ENCODE measurements at regions not wholly inside any gene's neighbourhood (a gene's known extent, or its start where the extent isn't known, plus 50 kb on each side); places are given as distances from the start of the nearest gene placed in this dataset.

DNA sequence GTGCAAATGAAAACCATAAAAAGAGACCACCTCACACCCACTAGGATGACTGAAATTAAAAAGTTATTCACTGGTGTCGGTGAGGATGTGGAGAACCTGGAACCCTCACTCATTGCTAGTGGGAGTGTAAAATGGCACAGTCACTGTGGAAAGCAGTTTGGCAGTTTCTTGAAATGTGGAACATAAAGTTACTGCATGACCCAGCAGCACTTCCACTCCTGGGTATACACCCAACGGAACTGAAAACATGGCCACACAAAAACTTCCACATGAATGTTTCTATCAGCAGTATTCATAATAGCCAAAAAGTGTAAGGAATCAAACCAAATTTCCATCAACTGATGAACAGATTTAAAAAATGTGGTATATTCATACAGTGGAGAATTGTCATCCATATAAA is 65.1 kb upstream of the SLC66A3 start:
- Histone ChIP-seq H3K27ac (ENCODE audit: low read depth in 1 of 2, low read length in 2 of 2) (no peak overlapping the region), H3K4me3 (replicated peaks in 1 of 3; ENCODE audit: low read depth in 2 of 3, low read length in 3 of 3) (no peak overlapping the region), H3K27me3 (ENCODE audit: control insufficient read depth in 2 of 2, insufficient read depth in 2 of 2, low read length in 2 of 2) (no peaks in the 10 kb centered on the region), H3K4me1 (ENCODE audit: control insufficient read depth in 1 of 2, insufficient read depth in 2 of 2, low read length in 2 of 2) (no peaks in the 10 kb centered on the region), H3K9me3 (replicated peaks in 1 of 2; ENCODE audit: control insufficient read depth in 1 of 2, insufficient read depth in 1 of 2, low read length in 2 of 2) (no peaks in the 10 kb centered on the region), H3K4me2 (replicated peaks; ENCODE audit: extremely low read depth, low read length, poor library complexity, severe bottlenecking) (no peak overlapping the region), H3K36me3 (replicated peaks in 1 of 2; ENCODE audit: control insufficient read depth in 1 of 2, insufficient read depth in 2 of 2, low read length in 2 of 2) (no peaks in the 10 kb centered on the region), H2AFZ (ENCODE audit: insufficient read depth, low read depth, low read length, poor library complexity, severe bottlenecking) (no peak overlapping the region), H4K20me1 (ENCODE audit: insufficient read depth, low read length) (no peaks in the 10 kb centered on the region), H3K9ac (ENCODE audit: insufficient read depth, low read length, poor library complexity, severe bottlenecking) (no peak overlapping the region), H3K79me2 (ENCODE audit: insufficient read depth, low read length) (no peaks in the 10 kb centered on the region)
- no peak for DNase-seq
- H3K27ac Mint-ChIP-seq: no peak overlapping the region
- intact Hi-C loops (cut with micrococcal nuclease): no loop called here
- H3K36me3 Mint-ChIP-seq: no peaks in the 10 kb centered on the region
- H3K4me1 Mint-ChIP-seq: no peaks in the 10 kb centered on the region
- TF ChIP-seq, protein P1, sequence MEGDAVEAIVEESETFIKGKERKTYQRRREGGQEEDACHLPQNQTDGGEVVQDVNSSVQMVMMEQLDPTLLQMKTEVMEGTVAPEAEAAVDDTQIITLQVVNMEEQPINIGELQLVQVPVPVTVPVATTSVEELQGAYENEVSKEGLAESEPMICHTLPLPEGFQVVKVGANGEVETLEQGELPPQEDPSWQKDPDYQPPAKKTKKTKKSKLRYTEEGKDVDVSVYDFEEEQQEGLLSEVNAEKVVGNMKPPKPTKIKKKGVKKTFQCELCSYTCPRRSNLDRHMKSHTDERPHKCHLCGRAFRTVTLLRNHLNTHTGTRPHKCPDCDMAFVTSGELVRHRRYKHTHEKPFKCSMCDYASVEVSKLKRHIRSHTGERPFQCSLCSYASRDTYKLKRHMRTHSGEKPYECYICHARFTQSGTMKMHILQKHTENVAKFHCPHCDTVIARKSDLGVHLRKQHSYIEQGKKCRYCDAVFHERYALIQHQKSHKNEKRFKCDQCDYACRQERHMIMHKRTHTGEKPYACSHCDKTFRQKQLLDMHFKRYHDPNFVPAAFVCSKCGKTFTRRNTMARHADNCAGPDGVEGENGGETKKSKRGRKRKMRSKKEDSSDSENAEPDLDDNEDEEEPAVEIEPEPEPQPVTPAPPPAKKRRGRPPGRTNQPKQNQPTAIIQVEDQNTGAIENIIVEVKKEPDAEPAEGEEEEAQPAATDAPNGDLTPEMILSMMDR (IDR thresholded peaks at IDR 0.05): no peak
- H3K4me3 Mint-ChIP-seq: no peak overlapping the region
- peaks cover 0 to 11% (median under 1%) of the 10 kb centered on the region in 3 donors for H3K27me3 Mint-ChIP-seq (ENCODE audit: low read depth in 3 of 3)
- H3K9me3 Mint-ChIP-seq: peaks cover 0 to 2% (median 0%) of the 10 kb centered on the region in 7 donors
- WGBS (ENCODE audit: insufficient coverage): no CpG with 5 or more reads among the region's 2 CpGs

DNA sequence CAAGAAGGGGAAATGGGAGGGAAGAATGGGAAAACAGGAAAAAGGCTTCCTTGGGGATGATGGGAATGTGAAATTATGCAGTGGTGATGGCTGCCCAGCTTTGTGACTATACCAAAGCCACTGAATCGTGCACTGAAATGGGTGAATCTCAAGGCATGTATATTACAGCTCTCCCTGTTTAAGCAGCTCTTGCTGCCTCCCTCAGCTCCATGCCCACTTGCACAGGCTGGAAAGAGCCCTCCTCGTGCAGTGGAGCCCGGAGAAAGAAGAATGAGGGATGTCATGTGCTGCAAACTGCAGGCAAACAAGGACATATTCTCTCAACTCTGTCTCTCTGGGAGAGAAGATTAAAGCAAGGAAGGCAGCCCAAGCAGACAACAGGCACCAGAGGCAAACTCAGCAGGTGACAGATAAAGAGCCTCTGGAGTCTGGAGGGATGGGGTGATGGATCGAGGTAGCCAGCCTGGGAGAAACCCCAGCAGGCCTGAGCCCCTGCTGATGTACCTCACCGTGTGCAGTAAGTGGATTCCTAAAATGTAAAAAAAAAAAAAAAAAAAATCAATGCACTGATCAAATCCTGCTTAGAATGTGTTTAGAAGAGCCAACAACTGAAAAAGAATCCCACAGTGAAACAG is 62.4 kb upstream of the SLC66A3 start:
- Histone ChIP-seq H2AFZ (ENCODE audit: insufficient read depth, low read depth, low read length, poor library complexity, severe bottlenecking) (no peak overlapping the region), H3K4me2 (replicated peaks; ENCODE audit: extremely low read depth, low read length, poor library complexity, severe bottlenecking) (no peak overlapping the region), H3K27me3 (ENCODE audit: control insufficient read depth in 2 of 2, insufficient read depth in 2 of 2, low read length in 2 of 2) (no peaks in the 10 kb centered on the region), H3K9me3 (replicated peaks in 1 of 2; ENCODE audit: control insufficient read depth in 1 of 2, insufficient read depth in 1 of 2, low read length in 2 of 2) (no peaks in the 10 kb centered on the region), H3K27ac (ENCODE audit: low read depth in 1 of 2, low read length in 2 of 2) (no peak overlapping the region), H3K79me2 (ENCODE audit: insufficient read depth, low read length) (no peaks in the 10 kb centered on the region), H3K4me3 (replicated peaks in 1 of 3; ENCODE audit: low read depth in 2 of 3, low read length in 3 of 3) (no peak overlapping the region), H3K36me3 (replicated peaks in 1 of 2; ENCODE audit: control insufficient read depth in 1 of 2, insufficient read depth in 2 of 2, low read length in 2 of 2) (no peaks in the 10 kb centered on the region), H3K9ac (ENCODE audit: insufficient read depth, low read length, poor library complexity, severe bottlenecking) (no peak overlapping the region), H4K20me1 (ENCODE audit: insufficient read depth, low read length) (no peaks in the 10 kb centered on the region), H3K4me1 (ENCODE audit: control insufficient read depth in 1 of 2, insufficient read depth in 2 of 2, low read length in 2 of 2) (no peaks in the 10 kb centered on the region)
- Mint-ChIP-seq H3K27me3 (ENCODE audit: low read depth in 3 of 3) (peaks cover 0 to 8% (median 2%) of the 10 kb centered on the region in 3 donors), H3K9me3 (peaks cover 0 to 2% (median 0%) of the 10 kb centered on the region in 7 donors), H3K4me3 (no peak overlapping the region), H3K4me1 (no peaks in the 10 kb centered on the region), H3K27ac (no peak overlapping the region), H3K36me3 (no peaks in the 10 kb centered on the region)
- intact Hi-C loops (cut with micrococcal nuclease): no loop called here
- no peak for DNase-seq
- TF ChIP-seq, protein P1 (IDR thresholded peaks at IDR 0.05): no peak
- 94% methylated on average over 3 of the region's 5 CpGs for WGBS (ENCODE audit: insufficient coverage)

Data from CD14-positive monocyte (primary cell).